B cell (primary cell): ENCODE measurements at regions not wholly inside any gene's neighbourhood (a gene's known extent, or its start where the extent isn't known, plus 50 kb on each side); places are given as distances from the start of the nearest gene placed in this dataset.

ENCODE experiments used
- ATAC-seq: fragments of 200-7000 bp; cut with Tn5 transposase; one replicate; pipeline ENCODE4 v1.10.0; 2021; ENCODE audit warnings: low read depth, mild to moderate bottlenecking, moderate number of reproducible peaks, moderate library complexity
- CTCF ChIA-PET: fragments of 350-600 bp; sonication (Branson Sonifier 250); formaldehyde crosslinking; loops from one replicate; lab custom pipeline; 2021; ENCODE audit warnings: antibody characterized with exemption, inconsistent platforms; lab: Charles Lee
- POLR2A ChIA-PET: fragments of 350-600 bp; sonication (Branson Sonifier 250); formaldehyde crosslinking; loops from one replicate; lab custom pipeline; 2021; ENCODE audit warnings: antibody characterized with exemption; lab: Charles Lee
- DNase-seq: peaks from one replicate; pipeline ENCODE4 v3.0.0; 2013
- H2AFZ ChIP-seq: 2 replicates; pipeline ENCODE4 v1.6.1; 2012; ENCODE audit warnings: mild to moderate bottlenecking, low read depth, low read length; ENCODE audit not compliant: insufficient read depth, poor library complexity, severe bottlenecking
- H3K27ac ChIP-seq, 2 donors: 1 replicate in 1 of 2; 2 replicates in 1 of 2; pipeline ENCODE4 v1.5.1; 2012 to 2013; ENCODE audit warnings: low read length in 2 of 2, mild to moderate bottlenecking in 2 of 2, moderate library complexity in 1 of 2
- H3K27me3 ChIP-seq, 4 experiments: fragments of 200-600 bp in 1 of 4; sonication (generic) in 1 of 4; replicated peaks in 1 of 4; 1 replicate in 2 of 4; 2 replicates in 2 of 4; pipeline versions ENCODE4 v1.6.1 to v1.7.0; 2013 to 2016; ENCODE audit warnings: low read length in 3 of 4, mild to moderate bottlenecking in 2 of 4, mixed read lengths in 1 of 4, moderate library complexity in 1 of 4; ENCODE audit not compliant: insufficient read depth in 4 of 4, control insufficient read depth in 3 of 4; ENCODE audit errors: control extremely low read depth in 1 of 4
- H3K36me3 ChIP-seq, 2 experiments: replicated peaks in 1 of 2; 1 replicate in 1 of 2; 2 replicates in 1 of 2; pipeline versions ENCODE4 v1.6.1 to v1.7.1; 2013; ENCODE audit warnings: low read length in 1 of 2; ENCODE audit not compliant: insufficient read depth in 2 of 2, control insufficient read depth in 1 of 2; ENCODE audit errors: control extremely low read depth in 1 of 2, extremely low read depth in 1 of 2
- H3K4me1 ChIP-seq, 2 donors: fragments of 200-600 bp in 1 of 2; sonication (generic) in 1 of 2; 1 replicate in 1 of 2; 2 replicates in 1 of 2; pipeline versions ENCODE4 v1.5.1 to v1.6.1; 2013 to 2017; ENCODE audit warnings: low read length in 2 of 2; ENCODE audit not compliant: control insufficient read depth in 2 of 2, insufficient read depth in 2 of 2
- H3K4me2 ChIP-seq: replicated peaks from 2 replicates; pipeline ENCODE3; 2012; ENCODE audit warnings: mild to moderate bottlenecking, low read depth, low read length; ENCODE audit not compliant: poor library complexity, severe bottlenecking
- H3K4me3 ChIP-seq, 5 experiments: fragments of 200-600 bp in 1 of 5; sonication (generic) in 1 of 5; 1 replicate in 3 of 5; 2 replicates in 2 of 5; pipeline versions ENCODE4 v1.5.1 to v1.7.0; 2011 to 2016; ENCODE audit warnings: low read length in 4 of 5, mild to moderate bottlenecking in 4 of 5, low read depth in 2 of 5, control low read depth in 1 of 5, moderate library complexity in 1 of 5; ENCODE audit not compliant: insufficient read depth in 1 of 5; ENCODE audit errors: control extremely low read depth in 1 of 5, extremely low read depth in 1 of 5
- H3K79me2 ChIP-seq: fragments of 200-600 bp; sonication (generic); one replicate; pipeline ENCODE4 v1.6.0; 2016; ENCODE audit warnings: low read length; ENCODE audit not compliant: control insufficient read depth, insufficient read depth
- H3K9ac ChIP-seq: fragments of 200-600 bp; sonication (generic); 2 replicates; pipeline ENCODE4 v1.6.1; 2017; ENCODE audit warnings: mild to moderate bottlenecking, low read length, moderate library complexity
- H3K9me3 ChIP-seq, 3 donors: one replicate each; pipeline versions ENCODE4 v1.6.1 to v1.7.1; 2013; ENCODE audit warnings: low read length in 2 of 3; ENCODE audit not compliant: control insufficient read depth in 2 of 3, insufficient read depth in 1 of 3; ENCODE audit errors: control extremely low read depth in 1 of 3
- H4K20me1 ChIP-seq: 2 replicates; pipeline ENCODE4 v1.6.0; 2012; ENCODE audit warnings: mild to moderate bottlenecking, low read length; ENCODE audit not compliant: insufficient read depth, control insufficient read depth, poor library complexity, severe bottlenecking
- H3K27ac Mint-ChIP-seq: one replicate; pipeline ENCODE4 v1.8.0; 2021; ENCODE audit warnings: mixed read lengths
- H3K27me3 Mint-ChIP-seq: one replicate; pipeline ENCODE4 v1.8.0; 2021; ENCODE audit warnings: mixed read lengths
- H3K4me1 Mint-ChIP-seq: one replicate; pipeline ENCODE4 v1.8.0; 2021; ENCODE audit warnings: mixed read lengths
- H3K4me3 Mint-ChIP-seq: one replicate; pipeline ENCODE4 v1.8.0; 2021; ENCODE audit warnings: mixed read lengths
- H3K9me3 Mint-ChIP-seq: one replicate; pipeline ENCODE4 v1.8.0; 2022; ENCODE audit warnings: mixed read lengths; ENCODE audit not compliant: insufficient read depth
- CTCF ChIP-seq: fragments of 200-600 bp; IDR thresholded peaks from one replicate; pipeline ENCODE4 v1.8.0; 2022; ENCODE audit warnings: antibody characterized with exemption, mild to moderate bottlenecking
- EZH2 ChIP-seq: IDR thresholded peaks from 2 replicates; pipeline ENCODE4 v1.6.1; 2012; ENCODE audit warnings: borderline replicate concordance, low read depth, mild to moderate bottlenecking, moderate library complexity, low read length; ENCODE audit not compliant: insufficient read depth, poor library complexity, severe bottlenecking
- WGBS: methylation state at CpG from one replicate; pipeline ENCODE4 v1.1.5; 2013; ENCODE audit warnings: missing lambda C conversion rate; ENCODE audit not compliant: insufficient coverage; 5-methylcytosine and 5-hydroxymethylcytosine counted together
- intact Hi-C: fragments of 100-400 bp; cut with micrococcal nuclease; formaldehyde crosslinking; loops from one replicate; pipeline ENCODE4 v1.10.0; 2022

- H3K9me3 ChIP-seq = peaks cover 0 to 3% (median 0%) of the 10 kb centered on the region in 3 donors
- Mint-ChIP-seq H3K9me3 (no peaks in the 10 kb centered on the region), H3K27me3 (peaks cover 8% of the 10 kb centered on the region), H3K27ac (no peak overlapping the region), H3K4me3 (no peak overlapping the region), H3K4me1 (no peaks in the 10 kb centered on the region)
- no peaks in the 10 kb centered on the region for H3K27me3 ChIP-seq
- H3K27ac ChIP-seq = no peak overlapping the region
- ATAC-seq = no peak
- no peaks in the 10 kb centered on the region for H4K20me1 ChIP-seq
- no peaks in the 10 kb centered on the region for H3K4me1 ChIP-seq
- H3K36me3 ChIP-seq = no peaks in the 10 kb centered on the region
- H2AFZ ChIP-seq = no peak overlapping the region
- no peaks in the 10 kb centered on the region for H3K79me2 ChIP-seq
- no peak overlapping the region for H3K4me3 ChIP-seq
- no peak for TF ChIP-seq CTCF
- no peak for TF ChIP-seq EZH2
- ChIA-PET CTCF (no interaction called here), POLR2A (no interaction called here)
- H3K9ac ChIP-seq = no peak overlapping the region
- no peak overlapping the region for H3K4me2 ChIP-seq
- intact Hi-C loops = no loop called here
- no peak for DNase-seq
Measured at GRCh38 chr6:44702292-44702691, 314.8 kb downstream of the CDC5L start.

- H3K9me3 Mint-ChIP-seq = no peaks in the 10 kb centered on the region
- no peaks in the 10 kb centered on the region for H3K36me3 ChIP-seq
- H3K9me3 ChIP-seq = no peaks in the 10 kb centered on the region
- peaks cover 8% of the 10 kb centered on the region for H3K27me3 Mint-ChIP-seq
- DNase-seq (no peak), ATAC-seq (no peak)
- no peak overlapping the region for H3K27ac Mint-ChIP-seq
- WGBS = 78% methylated on average over 11 of the region's 15 CpGs
- H3K79me2 ChIP-seq = no peaks in the 10 kb centered on the region
- intact Hi-C loops = no loop called here
- TF ChIP-seq CTCF = no peak
- TF ChIP-seq EZH2 = no peak
- no peak overlapping the region for H3K4me3 ChIP-seq
- H3K4me1 Mint-ChIP-seq = no peaks in the 10 kb centered on the region
- no peak overlapping the region for H2AFZ ChIP-seq
- no peaks in the 10 kb centered on the region for H3K27me3 ChIP-seq
- POLR2A ChIA-PET = no interaction called here
- H3K4me2 ChIP-seq = no peak overlapping the region
- no peaks in the 10 kb centered on the region for H4K20me1 ChIP-seq
- no peak overlapping the region for H3K9ac ChIP-seq
- H3K4me3 Mint-ChIP-seq = no peak overlapping the region
- H3K27ac ChIP-seq = no peak overlapping the region
- H3K4me1 ChIP-seq = no peaks in the 10 kb centered on the region
- CTCF ChIA-PET = no interaction called here
Measured at GRCh38 chr6:44704240-44705150, 317.0 kb downstream of the CDC5L start.
